GM19025 (cell line): ENCODE measurements at regions not wholly inside any gene's neighbourhood (a gene's known extent, or its start where the extent isn't known, plus 50 kb on each side); places are given as distances from the start of the nearest gene placed in this dataset.

Experiments used
- ATAC-seq: cut with Tn5 transposase; IDR thresholded peaks from one replicate; pipeline ENCODE4 v1.9.1; 2021; ENCODE audit warnings: mild to moderate bottlenecking, low read depth, moderate library complexity; ENCODE audit not compliant: unreplicated experiment

DNA sequence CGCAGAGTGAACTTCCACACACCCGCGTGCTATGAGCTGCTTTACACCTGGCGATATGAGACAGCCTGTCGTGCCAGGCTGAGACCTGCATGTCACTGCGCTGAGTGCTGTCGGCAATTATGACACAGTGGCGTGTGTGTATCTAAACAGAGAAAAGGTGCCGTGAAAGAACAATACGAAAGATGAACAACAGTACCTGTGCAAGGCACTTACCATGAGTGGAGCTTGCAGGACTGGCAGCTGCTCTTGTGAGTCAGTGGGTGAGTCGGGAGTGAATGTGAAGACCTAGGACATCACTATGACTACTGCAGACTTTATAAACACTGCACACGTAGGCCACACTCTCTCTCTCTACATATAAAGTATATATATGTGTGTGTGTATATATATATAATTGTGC is 68.5 kb upstream of the DUSP22 start:
- no peak for ATAC-seq

DNA sequence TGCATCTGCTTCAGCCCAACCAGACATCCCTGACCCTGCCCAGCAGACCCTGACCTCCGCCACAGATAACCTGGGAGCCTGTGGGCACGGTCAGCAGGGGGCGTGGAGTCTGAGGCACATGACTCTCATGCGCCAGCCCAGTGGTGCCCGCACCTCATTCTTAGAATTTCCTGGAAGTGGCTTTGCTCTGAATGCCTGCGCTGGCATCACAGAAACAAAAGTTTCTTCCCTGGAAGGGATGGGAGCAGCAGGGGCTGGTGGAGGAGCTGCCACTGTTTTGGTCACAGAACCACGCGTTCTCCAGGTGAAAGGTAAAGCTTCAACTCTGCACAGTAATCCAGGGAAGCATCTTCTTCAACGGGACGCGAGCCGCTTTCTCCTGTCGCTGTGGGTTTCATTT is 67.9 kb upstream of the DUSP22 start:
- no peak for ATAC-seq

- ATAC-seq: no peak
Measured at GRCh38 chr6:225121-225721, 67.1 kb upstream of the DUSP22 start.

GRCh38 chr6:225907-226306 is 66.4 kb upstream of the DUSP22 start:
- ATAC-seq: no peak

- peak; percentile 26 for ATAC-seq
Measured at GRCh38 chr6:226516-227073, 65.7 kb upstream of the DUSP22 start.

DNA sequence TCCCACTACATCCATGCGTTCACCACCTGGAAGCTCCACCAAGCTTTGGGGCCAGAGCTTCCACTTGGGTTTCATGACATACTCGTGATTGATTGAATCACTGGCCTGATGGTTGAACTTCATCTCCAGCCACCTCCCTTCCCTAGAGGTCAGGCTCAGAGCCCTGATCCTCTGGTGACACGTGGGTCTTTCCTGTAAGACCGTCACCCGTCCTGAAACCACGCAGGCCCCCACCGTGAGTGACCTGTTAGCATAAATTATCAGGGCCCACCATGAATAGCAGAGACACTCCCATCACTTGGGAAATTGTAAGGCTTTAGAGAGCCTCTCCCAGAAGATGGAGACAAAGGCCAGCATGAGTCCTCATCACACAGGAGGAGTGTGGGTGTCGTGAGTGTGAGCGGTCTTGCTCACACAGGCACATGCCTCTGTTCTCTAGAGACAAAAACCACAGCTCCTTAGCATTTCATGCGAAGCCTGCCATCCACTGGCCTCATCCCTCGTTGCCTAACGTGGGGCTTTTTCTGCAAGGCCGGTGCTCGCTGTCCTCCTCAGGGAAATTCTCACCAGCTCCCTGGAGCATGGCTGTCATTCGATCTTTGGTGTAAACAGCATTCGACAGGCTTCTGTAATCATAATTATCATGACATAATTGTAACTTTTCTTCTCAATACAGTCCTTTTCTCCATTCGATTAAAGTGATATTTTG is 65.1 kb upstream of the DUSP22 start:
- ATAC-seq: peak; percentile 18

GRCh38 chr6:227812-228338 is 64.4 kb upstream of the DUSP22 start:
- peak; percentile 23 for ATAC-seq

DNA sequence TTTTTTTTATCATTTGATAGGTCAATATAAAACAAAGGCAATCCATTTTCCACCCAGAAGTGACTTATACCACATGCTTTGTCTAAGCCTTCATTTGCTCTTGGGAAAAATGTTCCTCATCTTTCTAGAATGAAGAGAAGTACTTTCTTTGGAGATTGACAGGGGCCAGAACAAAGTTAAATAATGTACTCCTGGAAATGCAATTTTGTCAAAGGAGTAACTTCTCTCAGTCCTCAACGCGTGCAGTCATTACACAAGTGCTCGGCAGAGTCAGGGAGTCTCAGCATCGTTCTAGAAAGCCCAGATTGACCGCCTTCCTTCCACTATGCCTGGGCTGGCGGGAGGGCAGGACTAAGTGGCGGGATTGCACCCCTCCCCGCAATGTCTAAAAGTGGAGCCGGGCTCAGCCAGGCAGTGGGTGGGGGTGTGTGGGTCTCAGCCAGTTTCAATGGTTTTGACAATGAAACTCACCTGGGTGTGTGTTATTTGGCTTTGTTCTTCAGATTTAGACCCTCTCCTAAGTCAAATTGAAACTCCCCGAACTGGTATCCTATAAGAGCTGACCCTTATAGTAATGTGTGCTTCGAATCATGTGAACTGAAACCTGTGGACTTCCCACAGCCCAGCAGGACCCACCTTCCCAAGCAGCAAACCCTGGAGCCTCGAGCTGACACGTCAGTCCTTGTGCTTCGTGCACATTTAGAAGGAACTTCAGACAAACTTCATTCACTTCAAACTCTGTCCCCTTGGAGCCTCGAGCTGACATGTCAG is 63.2 kb upstream of the DUSP22 start:
- ATAC-seq: peak; percentile 21

GRCh38 chr6:231779-232178 is 60.5 kb upstream of the DUSP22 start:
- ATAC-seq: no peak

DNA sequence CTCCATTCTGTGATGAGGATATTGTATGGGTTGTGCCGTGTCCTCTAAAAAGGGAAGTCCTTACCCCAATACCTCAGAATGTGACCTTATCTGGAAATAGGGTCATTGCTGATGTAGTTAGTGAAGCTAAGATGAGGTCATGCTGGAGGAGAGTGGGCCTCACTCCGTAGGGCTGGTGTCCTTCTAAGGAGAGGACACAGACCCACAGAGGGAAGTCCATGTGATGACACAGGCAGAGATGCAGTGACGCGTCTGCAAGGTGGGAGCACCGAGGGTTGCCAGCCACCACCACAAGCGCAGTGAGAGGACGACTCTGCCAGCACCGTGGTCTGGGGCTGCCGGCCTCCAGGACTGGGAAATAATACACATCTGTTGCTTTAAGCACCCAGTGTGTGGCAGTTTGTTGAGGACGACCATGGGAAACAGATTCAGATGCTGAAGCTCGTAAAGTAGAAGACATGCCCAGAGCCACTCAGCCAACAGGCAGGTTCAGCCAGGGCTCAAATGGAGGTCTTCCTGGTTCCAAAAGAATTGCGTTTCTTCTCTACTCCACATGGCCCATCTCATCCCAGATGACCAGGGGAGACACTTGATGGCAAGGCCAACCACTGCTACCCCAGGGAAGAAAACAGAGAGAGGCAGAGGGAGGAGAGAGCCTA is 59.2 kb upstream of the DUSP22 start:
- no peak for ATAC-seq

GRCh38 chr6:234706-235372 is 57.4 kb upstream of the DUSP22 start:
- ATAC-seq: no peak

- ATAC-seq: peak; percentile 57
Measured at GRCh38 chr6:235763-236360, 56.4 kb upstream of the DUSP22 start.

- no peak for ATAC-seq
Measured at GRCh38 chr6:236519-236918, 55.8 kb upstream of the DUSP22 start.

GRCh38 chr6:240151-240550 is 52.1 kb upstream of the DUSP22 start:
- ATAC-seq: no peak

DNA sequence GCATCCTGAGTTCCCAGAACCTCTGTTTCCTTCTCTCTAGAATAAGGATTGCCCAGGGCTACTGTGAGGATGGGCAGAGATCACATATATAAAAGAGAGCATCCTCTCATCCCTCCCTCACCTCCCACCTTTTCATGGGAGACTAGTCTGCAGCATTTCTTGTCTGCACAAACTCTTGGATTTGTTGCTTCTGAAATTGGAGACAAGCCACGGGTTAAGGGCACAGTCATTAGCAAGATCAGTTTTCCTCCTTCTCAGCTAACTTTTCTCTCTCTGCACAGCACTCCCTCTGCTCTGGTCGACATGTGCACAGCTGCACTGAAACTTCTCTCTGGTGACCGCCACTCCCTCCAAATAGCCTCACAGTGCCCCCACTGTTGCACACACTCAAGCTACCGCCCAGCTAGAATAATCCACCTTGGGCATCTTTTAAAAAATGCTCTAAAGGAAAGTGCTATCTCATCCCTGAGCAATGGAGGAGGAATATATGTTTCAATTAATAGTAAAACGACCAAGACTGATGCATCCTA is 50.9 kb upstream of the DUSP22 start:
- no peak for ATAC-seq
